A673 (cell line): ENCODE measurements at regions not wholly inside any gene's neighbourhood (a gene's known extent, or its start where the extent isn't known, plus 50 kb on each side); places are given as distances from the start of the nearest gene placed in this dataset.
"Not testable (repeated sequence)": the region's sequence is repeated elsewhere in the genome, so short reads cannot be mapped to it uniquely, and the experiment has no call there.

Experiments
- BruUV-seq: library from RNA; stranded (reverse); fragments of 400-500 nt; replicated peaks from 2 replicates; lab custom pipeline; 2021; lab: Mats Ljungman, UMichigan
- CTCF ChIA-PET: fragments of 300-600 bp; sonication (Branson Sonifier 250); formaldehyde crosslinking; loops from one replicate; lab custom pipeline; 2022; ENCODE audit warnings: antibody characterized with exemption; lab: Charles Lee
- POLR2A ChIA-PET: fragments of 300-600 bp; sonication (Branson Sonifier 250); formaldehyde crosslinking; loops from one replicate; lab custom pipeline; 2022; ENCODE audit warnings: antibody characterized with exemption; ENCODE audit not compliant: low non-redundant PET; lab: Charles Lee
- DNase-seq: peaks from one replicate; pipeline ENCODE4 v3.0.0-alpha.2; 2015; ENCODE audit warnings: low spot score
- H3K27ac ChIP-seq: fragments of 200-600 bp; sonication (generic); 2 replicates; pipeline ENCODE4 v1.5.1; 2016; ENCODE audit warnings: mixed run types, low read depth, mild to moderate bottlenecking, mixed read lengths, antibody characterized with exemption, low read length; ENCODE audit not compliant: poor library complexity, severe bottlenecking
- H3K27me3 ChIP-seq: fragments of 200-600 bp; sonication (generic); replicated peaks from 2 replicates; pipeline ENCODE4 v1.6.1; 2017; ENCODE audit warnings: mixed run types, low read depth, mild to moderate bottlenecking, mixed read lengths, antibody characterized with exemption, low read length; ENCODE audit not compliant: insufficient read depth, poor library complexity
- H3K36me3 ChIP-seq: fragments of 200-600 bp; sonication (generic); 2 replicates; pipeline ENCODE4 v1.6.1; 2016; ENCODE audit warnings: mixed run types, mild to moderate bottlenecking, mixed read lengths, antibody characterized with exemption, low read length; ENCODE audit not compliant: insufficient read depth, poor library complexity, severe bottlenecking
- H3K4me1 ChIP-seq: fragments of 200-600 bp; sonication (generic); 2 replicates; pipeline ENCODE4 v1.6.1; 2017; ENCODE audit warnings: mixed run types, mild to moderate bottlenecking, mixed read lengths, antibody characterized with exemption, low read length; ENCODE audit not compliant: insufficient read depth, poor library complexity, severe bottlenecking
- H3K4me3 ChIP-seq: fragments of 200-600 bp; sonication (generic); 2 replicates; pipeline ENCODE4 v1.5.1; 2016; ENCODE audit warnings: low read depth, mixed run types, mild to moderate bottlenecking, mixed read lengths, low read length; ENCODE audit not compliant: poor library complexity, severe bottlenecking
- H3K9me3 ChIP-seq: fragments of 200-600 bp; sonication (generic); 2 replicates; pipeline ENCODE4 v1.6.1; 2016; ENCODE audit warnings: mixed run types, low read depth, mild to moderate bottlenecking, mixed read lengths, antibody characterized with exemption, low read length; ENCODE audit not compliant: poor library complexity, severe bottlenecking
- EZH2 ChIP-seq: fragments of 200-600 bp; sonication (generic); IDR thresholded peaks from 2 replicates; pipeline ENCODE4 v1.6.1; 2017; ENCODE audit warnings: borderline replicate concordance, low read depth, mild to moderate bottlenecking, mixed read lengths, antibody characterized with exemption, low read length; ENCODE audit not compliant: poor library complexity, severe bottlenecking
- intact Hi-C: fragments of 100-400 bp; cut with micrococcal nuclease; formaldehyde crosslinking; loops from one replicate; pipeline ENCODE4 v1.10.0; 2022; ENCODE audit not compliant: unreplicated experiment
- TF ChIP-seq, protein P1 (sequence below): fragments of 300-800, 200-600 bp; sonication (generic); conservative IDR thresholded peaks from 2 replicates; pipeline ENCODE4 v1.5.1; 2017; ENCODE audit warnings: low read depth, mild to moderate bottlenecking, antibody characterized with exemption, low read length, moderate library complexity, mixed read lengths

DNA sequence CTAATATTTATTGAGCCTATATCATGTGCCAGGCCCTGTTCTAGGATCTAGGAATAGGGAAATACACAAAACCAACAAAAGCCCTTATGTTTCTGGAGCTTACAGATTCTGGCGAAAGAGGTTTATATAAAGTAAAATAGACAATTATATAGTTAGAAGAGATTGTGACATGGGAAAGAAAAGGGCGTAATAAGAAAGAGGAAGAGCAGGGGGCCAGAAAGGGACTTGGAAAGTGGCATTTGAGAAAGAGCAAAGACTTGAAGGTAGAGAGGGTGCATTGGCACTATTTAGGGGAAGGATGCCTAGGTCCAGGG, 322.5 kb upstream of the FAM78B start:
- ChIA-PET CTCF (no interaction called here), POLR2A (no interaction called here)
- Histone ChIP-seq H3K9me3 (no peaks in the 10 kb centered on the region), H3K4me3 (no peak overlapping the region), H3K27ac (no peak overlapping the region), H3K27me3 (no peaks in the 10 kb centered on the region), H3K36me3 (no peaks in the 10 kb centered on the region), H3K4me1 (no peaks in the 10 kb centered on the region)
- TF ChIP-seq, protein P1, sequence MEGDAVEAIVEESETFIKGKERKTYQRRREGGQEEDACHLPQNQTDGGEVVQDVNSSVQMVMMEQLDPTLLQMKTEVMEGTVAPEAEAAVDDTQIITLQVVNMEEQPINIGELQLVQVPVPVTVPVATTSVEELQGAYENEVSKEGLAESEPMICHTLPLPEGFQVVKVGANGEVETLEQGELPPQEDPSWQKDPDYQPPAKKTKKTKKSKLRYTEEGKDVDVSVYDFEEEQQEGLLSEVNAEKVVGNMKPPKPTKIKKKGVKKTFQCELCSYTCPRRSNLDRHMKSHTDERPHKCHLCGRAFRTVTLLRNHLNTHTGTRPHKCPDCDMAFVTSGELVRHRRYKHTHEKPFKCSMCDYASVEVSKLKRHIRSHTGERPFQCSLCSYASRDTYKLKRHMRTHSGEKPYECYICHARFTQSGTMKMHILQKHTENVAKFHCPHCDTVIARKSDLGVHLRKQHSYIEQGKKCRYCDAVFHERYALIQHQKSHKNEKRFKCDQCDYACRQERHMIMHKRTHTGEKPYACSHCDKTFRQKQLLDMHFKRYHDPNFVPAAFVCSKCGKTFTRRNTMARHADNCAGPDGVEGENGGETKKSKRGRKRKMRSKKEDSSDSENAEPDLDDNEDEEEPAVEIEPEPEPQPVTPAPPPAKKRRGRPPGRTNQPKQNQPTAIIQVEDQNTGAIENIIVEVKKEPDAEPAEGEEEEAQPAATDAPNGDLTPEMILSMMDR: no peak
- TF ChIP-seq EZH2: no peak
- intact Hi-C loops: no loop called here
- BruUV-seq: no TSS peak
- DNase-seq: no peak

DNA sequence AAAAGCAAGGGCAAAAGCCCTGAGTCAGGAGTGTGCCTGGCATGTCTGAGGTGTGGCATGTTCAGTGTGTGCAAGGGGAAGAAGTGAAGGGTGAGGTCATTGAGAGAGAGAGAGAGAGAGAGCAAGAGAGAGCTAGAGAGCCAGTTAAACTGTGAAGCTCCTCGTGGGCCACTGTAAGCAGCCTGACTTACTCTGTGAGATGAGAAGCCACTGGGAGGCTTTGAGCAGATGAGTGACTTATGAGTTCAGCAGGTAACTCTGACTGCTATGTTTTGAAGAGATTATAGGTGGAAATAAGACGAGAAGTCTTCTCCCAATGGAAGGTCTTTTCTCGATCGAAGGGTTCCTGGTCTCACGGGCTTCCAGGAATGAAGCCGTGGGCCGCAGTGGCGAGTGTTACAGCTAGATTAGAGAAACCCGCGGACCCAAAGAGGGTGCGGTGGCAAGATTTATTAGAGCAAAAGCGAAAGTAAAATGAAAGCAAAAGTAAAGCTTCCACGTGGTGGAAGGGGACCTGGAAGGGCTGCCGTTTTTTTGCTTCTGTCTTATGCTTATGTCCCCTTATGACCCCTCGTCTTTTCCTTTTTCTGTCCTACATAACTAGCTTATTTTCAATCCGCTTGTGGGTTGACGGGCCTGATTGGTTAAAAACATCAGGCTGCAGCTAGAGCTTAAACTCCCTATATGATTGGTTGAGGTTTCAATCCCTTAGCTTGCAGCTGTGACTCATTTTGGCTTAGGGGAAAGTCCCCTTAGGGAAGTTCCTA, 323.1 kb upstream of the FAM78B start:
- Histone ChIP-seq H3K36me3 (no peaks in the 10 kb centered on the region), H3K4me1 (no peaks in the 10 kb centered on the region), H3K9me3 (no peaks in the 10 kb centered on the region), H3K27ac (no peak overlapping the region), H3K27me3 (no peaks in the 10 kb centered on the region), H3K4me3 (peak overlapping the region; percentile 19)
- TF ChIP-seq, protein P1: no peak
- no peak for TF ChIP-seq EZH2
- BruUV-seq: no TSS peak
- intact Hi-C loops: no loop called here
- ChIA-PET CTCF (no interaction called here), POLR2A (no interaction called here)
- DNase-seq: peak; percentile 9

DNA sequence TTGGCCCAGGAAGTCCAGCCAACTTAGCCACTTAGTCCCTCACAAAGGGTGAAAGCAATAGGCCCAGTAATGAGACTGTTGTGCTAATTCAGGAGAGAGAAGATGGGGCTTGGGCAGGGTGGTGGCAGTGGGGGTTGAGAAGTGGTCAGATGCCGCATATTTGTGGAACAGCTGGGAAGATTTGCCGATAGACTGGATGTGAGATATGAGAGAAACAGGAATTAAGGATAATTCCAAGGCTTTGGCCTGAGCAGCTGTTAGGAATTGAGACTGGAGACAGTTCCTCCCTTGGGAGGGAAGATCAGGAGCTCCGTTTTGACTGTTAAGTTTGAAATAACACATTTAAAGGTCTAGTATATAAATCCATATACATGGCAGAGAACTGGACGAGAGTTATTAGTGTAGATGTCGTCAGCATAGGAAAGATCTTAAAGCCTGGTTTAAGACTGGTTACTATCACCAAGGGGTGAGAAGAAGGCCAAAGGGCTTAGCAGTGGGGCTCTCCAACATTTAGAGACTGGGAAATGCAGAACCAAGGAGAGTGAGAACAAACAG, 323.7 kb upstream of the FAM78B start:
- no peaks in the 10 kb centered on the region for H3K4me1 ChIP-seq
- no peak overlapping the region for H3K27ac ChIP-seq
- DNase-seq: no peak
- POLR2A ChIA-PET: no interaction called here
- no peaks in the 10 kb centered on the region for H3K27me3 ChIP-seq
- intact Hi-C loops: no loop called here
- no peaks in the 10 kb centered on the region for H3K36me3 ChIP-seq
- CTCF ChIA-PET: no interaction called here
- TF ChIP-seq EZH2: no peak
- TF ChIP-seq, protein P1: no peak
- no TSS peak for BruUV-seq
- no peak overlapping the region for H3K4me3 ChIP-seq
- no peaks in the 10 kb centered on the region for H3K9me3 ChIP-seq

DNA sequence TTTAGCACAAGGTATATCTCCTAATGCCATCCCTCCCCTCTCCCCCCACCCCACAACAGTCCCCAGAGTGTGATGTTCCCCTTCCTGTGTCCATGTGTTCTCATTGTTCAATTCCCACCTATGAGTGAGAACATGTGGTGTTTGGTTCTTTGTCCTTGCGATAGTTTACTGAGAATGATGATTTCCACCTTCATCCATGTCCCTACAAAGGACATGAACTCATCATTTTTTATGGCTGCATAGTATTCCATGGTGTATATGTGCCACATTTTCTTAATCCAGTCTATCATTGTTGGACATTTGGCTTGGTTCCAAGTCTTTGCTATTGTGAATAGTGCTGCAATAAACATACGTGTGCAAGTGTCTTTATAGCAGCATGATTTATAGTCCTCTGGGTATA, 327.0 kb upstream of the FAM78B start:
- CTCF ChIA-PET, H3K27ac ChIP-seq, POLR2A ChIA-PET, H3K4me1 ChIP-seq, H3K27me3 ChIP-seq, H3K4me3 ChIP-seq, H3K36me3 ChIP-seq, H3K9me3 ChIP-seq, DNase-seq, intact Hi-C loops, BruUV-seq: not testable (repeated sequence)
